ENCODE measurements at regions not wholly inside any gene's neighbourhood (a gene's known extent, or its start where the extent isn't known, plus 50 kb on each side); places are given as distances from the start of the nearest gene placed in this dataset.

GRCh38 chr10:57096044-57096443 is 735.0 kb upstream of the ZWINT start:
- no peak overlapping the region for H3K4me3 ChIP-seq (ENCODE audit: low read length, poor library complexity, severe bottlenecking)
- H3K9me3 ChIP-seq (ENCODE audit: insufficient read depth, low read depth, low read length): no peaks in the 10 kb centered on the region
- H3F3A ChIP-seq (ENCODE audit: low read depth): no peaks in the 10 kb centered on the region
- H3K36me3 ChIP-seq (ENCODE audit: insufficient read depth, low read length): no peaks in the 10 kb centered on the region
- H2AFZ ChIP-seq (ENCODE audit: low read length): no peak overlapping the region
- TF ChIP-seq CTCF (conservative IDR thresholded peaks at IDR 0.05; ENCODE audit: low read length): no peak
- no peak for TF ChIP-seq EZH2phosphoT487 (IDR thresholded peaks at IDR 0.05; ENCODE audit: borderline replicate concordance)
- H3K27me3 ChIP-seq (ENCODE audit: insufficient read depth, low read length, poor library complexity, severe bottlenecking): no peaks in the 10 kb centered on the region
- no peaks in the 10 kb centered on the region; the same call in 1 of the 2 replicates for H3K9me2 ChIP-seq (replicated peaks; ENCODE audit: low read depth, low read length)
- H4K20me1 ChIP-seq (ENCODE audit: insufficient read depth, low read length, poor library complexity, severe bottlenecking): no peaks in the 10 kb centered on the region
- H3K4me1 ChIP-seq (ENCODE audit: insufficient read depth, low read length, poor library complexity, severe bottlenecking): no peaks in the 10 kb centered on the region
- H3K9ac ChIP-seq (ENCODE audit: low read depth, low read length, poor library complexity, severe bottlenecking): no peak overlapping the region
- no peaks in the 10 kb centered on the region for H3K79me2 ChIP-seq (ENCODE audit: insufficient read depth, low read length)
- no peak overlapping the region for H3K4me2 ChIP-seq (ENCODE audit: low read depth, low read length, poor library complexity, severe bottlenecking)

- Histone ChIP-seq H3K9me2 (replicated peaks; ENCODE audit: low read depth, low read length) (no peaks in the 10 kb centered on the region; the same call in 1 of the 2 replicates), H3K36me3 (ENCODE audit: insufficient read depth, low read length) (no peaks in the 10 kb centered on the region), H4K20me1 (ENCODE audit: insufficient read depth, low read length, poor library complexity, severe bottlenecking) (no peaks in the 10 kb centered on the region), H3K4me3 (ENCODE audit: low read length, poor library complexity, severe bottlenecking) (no peak overlapping the region), H2AFZ (ENCODE audit: low read length) (no peak overlapping the region), H3K4me1 (ENCODE audit: insufficient read depth, low read length, poor library complexity, severe bottlenecking) (no peaks in the 10 kb centered on the region), H3K27me3 (ENCODE audit: insufficient read depth, low read length, poor library complexity, severe bottlenecking) (no peaks in the 10 kb centered on the region), H3F3A (ENCODE audit: low read depth) (no peaks in the 10 kb centered on the region), H3K9me3 (ENCODE audit: insufficient read depth, low read depth, low read length) (no peaks in the 10 kb centered on the region), H3K4me2 (ENCODE audit: low read depth, low read length, poor library complexity, severe bottlenecking) (no peak overlapping the region), H3K9ac (ENCODE audit: low read depth, low read length, poor library complexity, severe bottlenecking) (no peak overlapping the region), H3K79me2 (ENCODE audit: insufficient read depth, low read length) (no peaks in the 10 kb centered on the region)
- no peak for TF ChIP-seq CTCF (conservative IDR thresholded peaks at IDR 0.05; ENCODE audit: low read length)
- TF ChIP-seq EZH2phosphoT487 (IDR thresholded peaks at IDR 0.05; ENCODE audit: borderline replicate concordance): no peak
Observed at GRCh38 chr10:57094965-57095364, 733.9 kb upstream of the ZWINT start.

- Histone ChIP-seq H4K20me1 (ENCODE audit: insufficient read depth, low read length, poor library complexity, severe bottlenecking) (no peaks in the 10 kb centered on the region), H3F3A (ENCODE audit: low read depth) (no peaks in the 10 kb centered on the region), H2AFZ (ENCODE audit: low read length) (no peak overlapping the region), H3K27me3 (ENCODE audit: insufficient read depth, low read length, poor library complexity, severe bottlenecking) (no peaks in the 10 kb centered on the region), H3K9me3 (ENCODE audit: insufficient read depth, low read depth, low read length) (no peaks in the 10 kb centered on the region), H3K79me2 (ENCODE audit: insufficient read depth, low read length) (no peaks in the 10 kb centered on the region), H3K4me2 (ENCODE audit: low read depth, low read length, poor library complexity, severe bottlenecking) (no peak overlapping the region), H3K4me3 (ENCODE audit: low read length, poor library complexity, severe bottlenecking) (no peak overlapping the region), H3K36me3 (ENCODE audit: insufficient read depth, low read length) (no peaks in the 10 kb centered on the region), H3K9ac (ENCODE audit: low read depth, low read length, poor library complexity, severe bottlenecking) (no peak overlapping the region), H3K9me2 (replicated peaks; ENCODE audit: low read depth, low read length) (no peaks in the 10 kb centered on the region; the same call in 1 of the 2 replicates), H3K4me1 (ENCODE audit: insufficient read depth, low read length, poor library complexity, severe bottlenecking) (no peaks in the 10 kb centered on the region)
- TF ChIP-seq EZH2phosphoT487 (IDR thresholded peaks at IDR 0.05; ENCODE audit: borderline replicate concordance) (no peak), CTCF (conservative IDR thresholded peaks at IDR 0.05; ENCODE audit: low read length) (no peak)
Observed at GRCh38 chr10:57094083-57094482, 733.0 kb upstream of the ZWINT start.
